GM10266 (cell line): ENCODE measurements at regions not wholly inside any gene's neighbourhood (a gene's known extent, or its start where the extent isn't known, plus 50 kb on each side); places are given as distances from the start of the nearest gene placed in this dataset.

ENCODE experiments used
- DNase-seq: peaks from one replicate; pipeline ENCODE4 v3.0.0; 2012; ENCODE audit errors: extremely low spot score
- CTCF ChIP-seq: IDR thresholded peaks from 2 replicates; pipeline ENCODE4 v1.5.1; 2012; ENCODE audit warnings: mild to moderate bottlenecking, low read depth; ENCODE audit not compliant: control insufficient read depth, insufficient read depth; ENCODE audit errors: missing control alignments

- DNase-seq = no peak
- no peak for TF ChIP-seq CTCF
Measured at GRCh38 chr6:78605909-78606446, 261.4 kb upstream of the IRAK1BP1 start.

GRCh38 chr6:78607189-78607588 lies 260.2 kb upstream of the IRAK1BP1 start:
- no peak for TF ChIP-seq CTCF
- DNase-seq = no peak

- TF ChIP-seq CTCF = no peak
- DNase-seq = no peak
Measured at GRCh38 chr6:78611102-78611620, 256.2 kb upstream of the IRAK1BP1 start.

GRCh38 chr6:78611886-78612480 lies 255.4 kb upstream of the IRAK1BP1 start:
- peak; percentile 9 for DNase-seq

GRCh38 chr6:78614961-78615360 lies 252.4 kb upstream of the IRAK1BP1 start:
- no peak for TF ChIP-seq CTCF
- no peak for DNase-seq

More at GRCh38 chr6:78611886-78612480, 255.4 kb upstream of the IRAK1BP1 start:
- peak; percentile 33 for TF ChIP-seq CTCF

GRCh38 chr6:78615430-78615904 lies 251.9 kb upstream of the IRAK1BP1 start:
- peak; percentile 15 for DNase-seq

More at GRCh38 chr6:78615430-78615904, 251.9 kb upstream of the IRAK1BP1 start:
- TF ChIP-seq CTCF = no peak
